Breast epithelium (tissue), 4 donors: ENCODE measurements at regions not wholly inside any gene's neighbourhood (a gene's known extent, or its start where the extent isn't known, plus 50 kb on each side); places are given as distances from the start of the nearest gene placed in this dataset.

ENCODE experiments used
- DNase-seq, 2 donors: peaks; one replicate each; pipeline ENCODE4 v3.0.0-alpha.2; 2019; ENCODE audit warnings: low spot score in 2 of 2
- H3K27ac ChIP-seq, 2 donors: fragments of 200-600 bp; sonication (generic) in 1 of 2; one replicate each; pipeline ENCODE4 v1.5.1; 2016 to 2019; ENCODE audit warnings: mild to moderate bottlenecking in 1 of 2
- H3K27me3 ChIP-seq, 2 donors: fragments of 200-600 bp; sonication (generic) in 1 of 2; one replicate each; pipeline versions ENCODE4 v1.5.1 to v1.6.0; 2017 to 2019; ENCODE audit warnings: control low read depth in 1 of 2, mild to moderate bottlenecking in 1 of 2
- H3K36me3 ChIP-seq: fragments of 200-600 bp; one replicate; pipeline ENCODE4 v1.5.1; 2019
- H3K4me1 ChIP-seq, 2 donors: fragments of 200-600 bp; sonication (generic); one replicate each; pipeline ENCODE4 v1.5.1; 2016 to 2019; ENCODE audit warnings: control low read depth in 1 of 2
- H3K4me3 ChIP-seq, 3 donors: fragments of 200-600 bp; sonication (generic); 1 replicate in 2 of 3; 2 replicates in 1 of 3; pipeline ENCODE4 v1.5.1; 2016 to 2019; ENCODE audit warnings: mild to moderate bottlenecking in 3 of 3, moderate library complexity in 2 of 3
- H3K9me3 ChIP-seq, 2 donors: fragments of 200-600 bp; sonication (generic) in 1 of 2; one replicate each; pipeline ENCODE4 v1.5.1; 2016 to 2019; ENCODE audit warnings: control low read depth in 1 of 2
- POLR2A ChIP-seq: fragments of 450-650 bp; IDR thresholded peaks from one replicate; pipeline ENCODE4 v1.6.1; 2016; ENCODE audit warnings: antibody characterized with exemption, mild to moderate bottlenecking, moderate library complexity
- POLR2AphosphoS5 ChIP-seq, 3 donors: sonication (generic); formaldehyde crosslinking; IDR thresholded peaks; one replicate each; pipeline ENCODE4 v1.6.1; 2017; ENCODE audit warnings: antibody characterized with exemption in 3 of 3
- intact Hi-C: fragments of 100-400 bp; cut with DNase I; formaldehyde crosslinking; loops from one replicate; pipeline ENCODE4 v1.15.1; 2023; ENCODE audit warnings: low total_unique reads
- TF ChIP-seq, protein P1 (sequence below), 3 donors: fragments of 450-650 bp; IDR thresholded peaks; one replicate each; pipeline ENCODE4 v1.5.1; 2016 to 2017; ENCODE audit warnings: antibody characterized with exemption in 3 of 3, mild to moderate bottlenecking in 3 of 3, moderate library complexity in 3 of 3

DNA sequence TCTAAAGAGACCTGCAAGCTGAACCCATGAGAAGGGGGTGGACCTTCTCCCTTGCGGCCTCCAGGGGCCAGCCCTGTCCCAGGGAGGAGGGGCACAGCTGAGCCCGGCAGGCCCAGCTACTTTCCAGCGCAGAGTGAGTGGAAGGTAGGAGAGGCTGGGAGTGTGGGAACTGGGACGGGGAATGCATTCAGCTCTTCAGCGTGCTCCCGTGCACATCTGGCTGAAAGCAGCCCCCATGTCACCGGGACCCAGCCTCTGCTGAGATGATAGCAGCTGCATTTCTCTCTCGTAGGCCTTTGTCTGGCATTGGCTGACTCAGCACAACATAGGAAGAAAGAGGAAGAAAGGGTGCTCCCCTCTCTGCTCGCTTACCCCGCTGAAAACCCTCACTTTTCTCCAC lies 951.5 kb downstream of the TBC1D22A start:
- Histone ChIP-seq H3K9me3 (no peaks in the 10 kb centered on the region), H3K27me3 (peaks cover 0 to 34% of the 10 kb centered on the region in 2 donors), H3K36me3 (no peaks in the 10 kb centered on the region), H3K4me3 (no peak overlapping the region), H3K27ac (no peak overlapping the region), H3K4me1 (no peaks in the 10 kb centered on the region)
- no peak for DNase-seq
- intact Hi-C loops, result no loop called here
- TF ChIP-seq POLR2AphosphoS5 (IDR thresholded peaks at IDR 0.05) (no peak), POLR2A (no peak)
- TF ChIP-seq, protein P1, sequence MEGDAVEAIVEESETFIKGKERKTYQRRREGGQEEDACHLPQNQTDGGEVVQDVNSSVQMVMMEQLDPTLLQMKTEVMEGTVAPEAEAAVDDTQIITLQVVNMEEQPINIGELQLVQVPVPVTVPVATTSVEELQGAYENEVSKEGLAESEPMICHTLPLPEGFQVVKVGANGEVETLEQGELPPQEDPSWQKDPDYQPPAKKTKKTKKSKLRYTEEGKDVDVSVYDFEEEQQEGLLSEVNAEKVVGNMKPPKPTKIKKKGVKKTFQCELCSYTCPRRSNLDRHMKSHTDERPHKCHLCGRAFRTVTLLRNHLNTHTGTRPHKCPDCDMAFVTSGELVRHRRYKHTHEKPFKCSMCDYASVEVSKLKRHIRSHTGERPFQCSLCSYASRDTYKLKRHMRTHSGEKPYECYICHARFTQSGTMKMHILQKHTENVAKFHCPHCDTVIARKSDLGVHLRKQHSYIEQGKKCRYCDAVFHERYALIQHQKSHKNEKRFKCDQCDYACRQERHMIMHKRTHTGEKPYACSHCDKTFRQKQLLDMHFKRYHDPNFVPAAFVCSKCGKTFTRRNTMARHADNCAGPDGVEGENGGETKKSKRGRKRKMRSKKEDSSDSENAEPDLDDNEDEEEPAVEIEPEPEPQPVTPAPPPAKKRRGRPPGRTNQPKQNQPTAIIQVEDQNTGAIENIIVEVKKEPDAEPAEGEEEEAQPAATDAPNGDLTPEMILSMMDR (IDR thresholded peaks at IDR 0.05), result no peak

DNA sequence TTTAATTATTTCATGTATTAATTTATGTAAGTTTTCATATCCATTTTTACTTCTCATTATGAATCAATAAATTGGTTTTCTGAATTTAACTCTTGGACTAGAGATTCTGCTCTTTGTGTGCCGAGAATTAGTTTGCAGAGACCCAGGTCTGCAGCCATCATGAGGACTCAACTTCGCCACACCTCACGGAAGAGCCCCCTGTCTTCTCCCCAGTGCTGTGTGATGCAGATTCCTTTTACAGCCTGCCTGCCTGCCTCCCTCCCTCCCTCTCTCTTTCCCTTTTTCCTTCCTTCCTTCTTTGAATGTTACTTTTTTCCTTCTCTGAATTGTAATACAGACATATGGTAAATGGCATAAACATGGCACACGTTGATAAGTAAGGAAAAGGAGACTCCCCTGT lies 947.7 kb downstream of the TBC1D22A start:
- intact Hi-C loops, result no loop called here
- no peak overlapping the region for H3K4me3 ChIP-seq
- H3K27me3 ChIP-seq, result peaks cover 0 to 14% of the 10 kb centered on the region in 2 donors
- no peak for DNase-seq
- no peaks in the 10 kb centered on the region for H3K4me1 ChIP-seq
- H3K9me3 ChIP-seq, result no peaks in the 10 kb centered on the region
- H3K27ac ChIP-seq, result no peak overlapping the region
- H3K36me3 ChIP-seq, result no peaks in the 10 kb centered on the region
- TF ChIP-seq POLR2AphosphoS5 (IDR thresholded peaks at IDR 0.05) (no peak), POLR2A (no peak)
- TF ChIP-seq, protein P1 (IDR thresholded peaks at IDR 0.05), result no peak

DNA sequence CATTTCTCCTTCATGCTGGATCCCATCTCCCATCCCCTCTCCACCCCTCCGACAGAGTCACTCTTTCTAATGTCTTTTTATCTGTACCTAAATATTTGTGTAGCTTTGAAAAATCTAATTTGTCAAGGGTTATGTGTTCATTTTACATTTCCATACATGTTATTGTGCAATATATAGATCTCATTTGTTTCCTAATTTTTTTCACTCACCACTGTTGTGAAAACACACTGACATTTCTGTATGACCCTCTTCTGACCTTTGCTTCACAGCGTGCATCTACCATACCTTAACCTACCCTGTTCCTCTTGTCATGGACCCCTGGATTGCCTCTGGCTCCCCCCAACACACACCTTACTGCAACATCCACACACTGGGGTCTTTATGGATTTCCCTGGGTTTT lies 942.9 kb downstream of the TBC1D22A start:
- no peak overlapping the region for H3K4me3 ChIP-seq
- H3K27me3 ChIP-seq, result no peaks in the 10 kb centered on the region
- no peaks in the 10 kb centered on the region for H3K4me1 ChIP-seq
- no peaks in the 10 kb centered on the region for H3K36me3 ChIP-seq
- no peaks in the 10 kb centered on the region for H3K9me3 ChIP-seq
- DNase-seq, result no peak
- TF ChIP-seq, protein P1 (IDR thresholded peaks at IDR 0.05), result no peak
- TF ChIP-seq POLR2A (no peak), POLR2AphosphoS5 (IDR thresholded peaks at IDR 0.05) (no peak)
- intact Hi-C loops, result no loop called here
- no peak overlapping the region for H3K27ac ChIP-seq

DNA sequence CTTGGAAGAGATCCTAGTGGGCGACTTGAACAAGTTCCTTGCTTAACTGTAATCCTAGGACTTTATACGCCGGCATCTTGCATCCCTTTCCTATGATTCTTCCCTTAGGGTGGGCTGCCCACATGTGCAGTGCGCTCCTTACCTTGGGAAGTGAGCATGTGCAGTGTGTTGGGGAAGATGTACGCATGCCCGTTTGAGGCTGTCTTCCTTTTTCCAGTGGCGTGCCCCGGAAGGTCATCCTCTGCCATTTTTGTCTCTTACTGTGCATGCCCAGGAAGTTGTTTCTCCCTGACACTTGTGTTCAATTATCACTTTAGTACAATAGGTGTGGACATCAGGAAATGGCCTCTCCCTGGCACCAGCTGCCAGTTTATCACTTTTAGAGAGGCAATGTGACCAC lies 936.5 kb downstream of the TBC1D22A start:
- intact Hi-C loops, result no loop called here
- no peaks in the 10 kb centered on the region for H3K36me3 ChIP-seq
- TF ChIP-seq POLR2A, result no peak
- TF ChIP-seq, protein P1 (IDR thresholded peaks at IDR 0.05), result no peak
- TF ChIP-seq POLR2AphosphoS5 (IDR thresholded peaks at IDR 0.05), result no peak
- no peak overlapping the region for H3K4me3 ChIP-seq
- H3K27me3 ChIP-seq, result peaks cover 0 to 15% of the 10 kb centered on the region in 2 donors
- H3K4me1 ChIP-seq, result no peaks in the 10 kb centered on the region
- no peak overlapping the region for H3K27ac ChIP-seq
- no peak for DNase-seq
- no peaks in the 10 kb centered on the region for H3K9me3 ChIP-seq

DNA sequence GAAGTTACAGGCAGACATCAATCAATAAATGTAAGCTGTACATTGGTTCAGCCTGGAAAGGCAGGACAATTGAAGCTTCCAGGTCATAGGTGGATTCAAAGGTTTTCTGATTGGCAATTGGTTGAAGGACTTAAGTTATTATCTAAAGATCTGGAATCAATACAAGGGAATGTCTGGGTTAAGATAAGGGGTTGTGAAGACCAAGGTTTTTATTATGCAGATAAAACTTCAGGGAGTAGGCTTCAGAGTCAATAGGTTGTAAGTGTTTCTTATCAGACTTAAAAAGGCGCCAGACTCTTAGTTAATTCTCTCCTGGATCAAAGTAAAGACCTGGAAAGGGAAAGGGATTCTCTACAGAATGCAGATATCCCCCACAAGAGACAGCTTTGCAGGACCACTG lies 935.4 kb downstream of the TBC1D22A start:
- no peaks in the 10 kb centered on the region for H3K36me3 ChIP-seq
- intact Hi-C loops, result no loop called here
- H3K4me1 ChIP-seq, result no peaks in the 10 kb centered on the region
- H3K9me3 ChIP-seq, result no peaks in the 10 kb centered on the region
- H3K27ac ChIP-seq, result no peak overlapping the region
- H3K27me3 ChIP-seq, result peaks cover 0 to 19% of the 10 kb centered on the region in 2 donors
- no peak for DNase-seq
- no peak overlapping the region for H3K4me3 ChIP-seq
- no peak for TF ChIP-seq POLR2AphosphoS5 (IDR thresholded peaks at IDR 0.05)
- TF ChIP-seq, protein P1 (IDR thresholded peaks at IDR 0.05), result no peak
- TF ChIP-seq POLR2A, result no peak
